NCI-H1092 (cell line): ENCODE measurements at regions not wholly inside any gene's neighbourhood (a gene's known extent, or its start where the extent isn't known, plus 50 kb on each side); places are given as distances from the start of the nearest gene placed in this dataset.
"Not testable (repeated sequence)": the region's sequence is repeated elsewhere in the genome, so short reads cannot be mapped to it uniquely, and the experiment has no call there.

ENCODE experiments used
- DNase-seq: peaks from one replicate; lab custom pipeline; 2025; lab: John Stamatoyannopoulos, UW

- DNase-seq, result no peak
Observed at GRCh38 chr6:167408235-167408869, 83.5 kb downstream of the TTLL2 start.

DNA sequence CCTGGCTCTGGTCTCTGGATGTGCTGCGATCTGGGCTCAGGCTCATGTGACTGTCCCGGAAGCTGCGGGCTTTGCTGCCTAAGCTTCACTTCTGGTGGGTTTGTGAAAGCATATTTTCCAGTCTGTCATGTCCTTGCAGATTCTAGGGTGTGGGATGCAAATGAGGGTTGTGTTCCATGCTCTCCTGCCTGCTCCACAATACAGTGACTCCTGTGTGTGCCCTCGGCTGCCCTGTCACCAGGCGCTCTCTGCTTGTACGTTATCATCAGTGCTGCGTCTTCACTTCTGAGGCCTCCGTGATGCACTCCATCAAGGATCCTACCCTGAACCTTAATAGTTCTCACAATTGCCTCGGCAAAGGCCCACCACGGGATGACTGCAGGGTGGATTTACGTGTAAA, 84.2 kb downstream of the TTLL2 start:
- DNase-seq, result no peak

DNA sequence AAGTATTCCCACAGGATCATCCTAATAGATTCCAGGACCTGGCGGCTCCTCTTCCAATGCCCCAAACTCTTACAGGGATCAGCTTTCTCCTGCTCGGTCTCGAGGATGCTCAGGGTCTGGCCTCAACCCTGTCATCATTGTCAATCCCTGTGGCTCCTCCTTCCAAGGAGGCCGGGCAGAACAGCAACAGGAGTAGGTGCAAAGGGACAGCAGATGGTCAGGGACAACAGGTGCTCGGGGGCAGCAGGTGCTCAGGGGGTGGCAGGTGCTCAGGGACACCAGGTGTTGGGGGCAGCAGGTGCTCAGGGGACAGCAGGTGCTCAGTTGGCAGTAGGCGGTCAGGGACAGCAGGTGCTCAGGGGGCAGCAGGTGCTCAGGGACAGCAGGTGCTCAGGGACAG, 84.8 kb downstream of the TTLL2 start:
- no peak for DNase-seq

GRCh38 chr6:167410462-167410861, 85.6 kb downstream of the TTLL2 start:
- DNase-seq, result no peak

DNA sequence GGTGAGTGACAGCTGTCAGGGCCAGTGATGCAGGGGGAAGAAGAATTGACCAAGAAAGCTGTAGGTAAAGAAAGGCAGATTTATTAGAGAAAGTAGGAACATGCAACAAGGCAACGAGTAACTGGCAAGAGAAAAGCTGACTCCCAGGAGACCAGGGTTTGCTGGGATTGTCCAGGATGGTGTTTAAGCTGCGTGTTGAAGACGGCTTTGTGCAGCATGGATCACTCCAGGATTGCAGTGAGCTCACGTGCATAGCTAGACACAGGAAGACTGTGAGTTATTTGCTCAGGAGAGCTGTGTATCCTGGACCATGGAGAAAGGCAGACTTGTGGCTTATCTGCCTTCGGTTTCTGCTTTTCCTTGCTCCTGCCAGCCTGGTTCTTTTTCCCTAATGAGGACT, 87.6 kb downstream of the TTLL2 start:
- DNase-seq, result no peak

- no peak for DNase-seq
Observed at GRCh38 chr6:167415441-167415961, 90.6 kb downstream of the TTLL2 start.

DNA sequence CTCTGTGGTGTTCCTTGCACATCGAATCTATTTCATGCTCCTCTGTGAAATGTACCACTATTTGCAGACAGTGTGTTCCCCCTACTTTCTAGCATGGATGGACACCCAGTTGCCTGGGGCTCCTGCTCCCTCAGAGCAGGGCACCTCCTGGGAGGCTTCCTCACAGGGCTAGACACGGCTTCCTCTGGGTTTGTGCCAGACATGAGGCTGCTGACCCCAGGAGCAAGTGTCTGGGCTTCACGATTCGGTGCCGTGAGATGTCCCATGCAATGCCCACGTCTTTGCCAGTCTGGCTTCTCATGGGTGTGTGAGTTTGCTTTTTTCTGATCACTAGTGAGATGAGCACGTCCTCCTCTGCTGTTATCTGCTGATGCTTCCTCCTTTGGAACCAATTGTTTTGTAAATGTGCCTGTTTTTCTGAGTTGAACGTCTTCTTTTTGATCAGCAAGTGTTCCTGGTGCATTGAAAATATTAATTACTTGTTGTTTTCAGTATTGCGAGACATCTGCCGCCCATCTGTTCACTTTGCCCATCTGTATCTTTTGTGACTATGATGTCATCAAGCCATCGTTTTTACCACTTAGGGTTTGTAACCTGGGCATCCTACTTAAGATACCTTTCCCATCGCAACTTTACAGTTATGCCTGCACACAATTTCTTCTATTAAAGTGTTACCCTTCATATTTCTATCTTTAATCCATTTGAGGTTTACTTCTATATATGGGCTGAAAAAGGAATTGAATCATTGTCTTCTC, 92.0 kb downstream of the TTLL2 start:
- DNase-seq, result no peak

- no peak for DNase-seq
Observed at GRCh38 chr6:167420177-167420576, 95.3 kb downstream of the TTLL2 start.

DNA sequence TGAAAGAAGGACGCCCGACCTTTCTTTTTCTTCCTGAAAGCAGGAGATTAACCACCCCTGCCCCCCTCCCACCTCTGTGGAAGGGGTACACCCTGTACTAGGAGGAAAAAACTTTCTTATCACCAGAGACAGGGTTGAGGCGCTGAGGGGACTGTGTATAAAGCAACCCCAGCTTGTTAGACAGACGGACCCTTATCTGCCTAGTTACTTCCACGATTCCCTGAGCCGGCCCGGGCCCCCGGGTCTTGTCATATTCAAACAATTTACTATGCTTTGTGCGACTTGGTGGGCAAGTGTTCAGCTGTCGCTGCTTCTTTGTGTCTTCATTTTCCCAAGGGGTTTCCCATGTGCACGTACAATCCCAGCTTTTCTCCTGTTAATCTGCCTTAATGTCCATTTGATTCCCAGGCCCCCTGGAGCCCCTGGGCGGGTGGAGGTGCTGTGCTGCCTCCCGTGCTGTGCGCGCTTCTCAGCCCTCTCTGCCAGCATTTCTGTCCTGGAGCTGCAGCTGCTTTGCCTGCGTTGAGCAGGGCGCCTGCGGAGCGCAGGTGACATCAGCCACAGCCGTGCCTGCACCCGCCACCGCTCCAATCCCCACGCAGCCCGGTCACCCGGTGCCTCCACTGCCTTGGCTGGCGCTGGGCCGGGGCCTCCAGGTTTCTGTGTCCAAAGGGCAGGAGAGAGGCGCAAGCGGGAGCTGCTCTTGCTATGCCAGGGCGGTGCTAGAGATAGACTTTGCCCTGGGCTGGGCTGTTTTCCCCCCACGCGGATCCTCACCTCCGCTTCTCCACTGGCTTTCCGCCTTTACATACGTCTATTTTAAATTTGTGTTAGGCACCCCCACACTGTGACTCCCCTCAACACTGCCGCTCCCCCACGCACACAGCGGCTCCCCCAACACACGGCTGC, 96.2 kb downstream of the TTLL2 start:
- no peak for DNase-seq

GRCh38 chr6:167421944-167422343, 97.1 kb downstream of the TTLL2 start:
- not testable (repeated sequence) for DNase-seq

DNA sequence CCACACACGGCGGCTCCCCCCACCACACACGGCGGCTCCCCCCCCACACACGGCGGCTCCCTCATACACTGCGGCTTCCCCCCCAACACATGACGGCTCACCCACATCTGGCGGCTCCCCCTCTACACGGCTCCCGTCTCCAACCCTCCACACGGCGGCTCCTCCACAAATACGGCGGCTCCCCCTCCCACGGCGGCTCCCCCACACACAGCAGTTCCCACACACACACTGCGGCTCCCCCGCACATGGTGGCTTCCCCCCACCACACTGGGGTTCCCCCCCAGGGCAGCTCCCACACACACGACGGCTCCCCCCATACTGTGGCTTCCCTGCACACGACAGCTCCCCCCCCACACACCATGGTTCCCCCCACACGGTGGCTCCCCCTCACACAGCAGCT, 98.0 kb downstream of the TTLL2 start:
- DNase-seq, result no peak

- no peak for DNase-seq
Observed at GRCh38 chr6:167424060-167424673, 99.3 kb downstream of the TTLL2 start.

DNA sequence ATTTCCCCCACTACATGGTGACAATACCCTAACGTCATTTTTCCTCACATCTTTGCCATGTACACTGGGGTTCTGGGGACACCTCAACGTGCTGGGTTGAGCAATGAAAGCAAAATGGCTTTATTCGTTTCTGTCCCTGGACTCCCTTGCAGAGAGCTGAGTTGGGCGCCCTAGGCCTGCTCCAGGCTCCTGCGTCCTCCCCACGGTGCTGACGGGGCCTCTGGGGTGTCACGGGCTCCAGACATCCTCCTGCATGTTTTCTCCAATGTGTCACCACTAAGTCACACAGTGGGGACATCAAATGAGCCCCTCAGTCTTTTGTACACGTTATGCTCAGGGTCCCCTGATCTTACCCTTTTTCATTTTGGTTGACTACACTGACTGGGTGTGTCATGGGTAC, 99.8 kb downstream of the TTLL2 start:
- DNase-seq, result no peak

DNA sequence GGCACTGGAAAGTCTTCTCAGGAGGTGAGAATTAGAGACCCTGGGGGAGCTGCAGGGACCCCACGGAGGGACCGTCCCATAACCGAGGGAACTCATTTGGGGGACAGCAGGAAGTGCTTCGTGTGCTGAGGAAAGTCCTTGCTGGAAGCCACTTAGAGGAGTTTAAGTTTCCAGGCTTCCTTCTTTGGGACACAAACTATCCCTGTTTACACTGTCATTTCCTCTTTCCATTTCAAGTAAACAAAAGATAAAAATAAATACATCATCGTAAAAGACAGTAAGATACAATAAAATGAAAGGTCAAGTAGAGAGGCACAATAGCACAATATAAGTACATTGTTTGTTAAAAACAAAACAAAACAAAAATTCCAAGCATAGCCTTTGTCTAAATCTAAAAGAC, 101.2 kb downstream of the TTLL2 start:
- DNase-seq, result no peak

GRCh38 chr6:167426651-167427050, 101.8 kb downstream of the TTLL2 start:
- no peak for DNase-seq

GRCh38 chr6:167428664-167429333, 103.9 kb downstream of the TTLL2 start:
- no peak for DNase-seq

- DNase-seq, result no peak
Observed at GRCh38 chr6:167429353-167429752, 104.5 kb downstream of the TTLL2 start.

DNA sequence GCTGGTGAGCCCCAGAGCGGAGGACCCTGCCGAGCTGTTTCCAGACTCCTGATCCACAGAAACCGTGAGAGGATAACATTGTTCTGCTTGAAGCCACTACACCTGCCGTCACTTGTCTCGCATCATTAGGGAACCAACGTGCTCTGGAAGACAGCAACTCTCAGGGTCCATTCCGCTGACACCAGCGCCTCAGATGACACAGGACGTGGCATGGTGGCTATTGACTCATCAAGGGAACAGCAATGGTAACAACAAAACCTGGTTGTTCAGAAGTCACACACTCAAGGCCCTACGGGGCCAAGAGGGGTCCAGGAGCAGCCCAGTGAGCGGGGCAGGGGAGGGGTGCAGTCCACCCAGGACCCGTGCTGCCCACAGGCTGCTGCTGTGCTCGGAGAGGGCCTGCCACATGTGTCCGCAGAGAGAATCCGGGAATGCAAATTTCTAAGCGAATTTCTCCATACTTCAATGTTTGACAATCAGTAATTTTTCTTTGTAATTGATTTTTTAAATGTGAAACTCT, 110.4 kb downstream of the TTLL2 start:
- no peak for DNase-seq

DNA sequence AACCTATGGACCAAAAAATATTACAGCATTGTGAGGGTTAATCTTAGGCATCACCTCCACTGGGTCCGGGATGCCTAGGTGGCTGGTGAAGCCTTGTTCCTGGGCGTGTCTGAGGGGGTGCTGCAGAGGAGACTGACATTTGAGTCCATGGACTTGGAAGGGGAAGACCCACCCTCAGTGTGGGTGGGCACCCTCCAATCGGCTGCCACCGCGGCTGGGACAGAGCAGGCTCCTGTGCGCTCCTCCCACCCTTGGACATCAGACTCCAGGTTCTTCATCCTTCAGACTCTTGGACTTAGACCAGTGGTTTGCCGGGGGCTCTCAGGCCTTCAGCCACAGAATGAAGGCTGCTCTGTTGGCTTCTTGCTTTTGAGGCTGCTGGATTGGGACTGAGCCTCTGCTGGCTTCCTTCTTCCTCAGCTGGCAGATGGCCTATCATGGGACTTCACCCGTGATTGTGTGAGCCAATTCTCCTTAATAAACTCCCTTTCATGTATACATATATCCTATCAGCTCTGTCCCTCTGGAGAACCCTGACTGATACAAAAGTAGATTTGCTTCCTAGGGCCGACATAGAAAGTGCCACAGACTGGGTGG, 113.1 kb downstream of the TTLL2 start:
- DNase-seq, result no peak

GRCh38 chr6:167441715-167442206, 116.9 kb downstream of the TTLL2 start:
- no peak for DNase-seq

GRCh38 chr6:167442245-167442644, 117.4 kb downstream of the TTLL2 start:
- no peak for DNase-seq
